ENCODE measurements at regions not wholly inside any gene's neighbourhood (a gene's known extent, or its start where the extent isn't known, plus 50 kb on each side); places are given as distances from the start of the nearest gene placed in this dataset.

DNA sequence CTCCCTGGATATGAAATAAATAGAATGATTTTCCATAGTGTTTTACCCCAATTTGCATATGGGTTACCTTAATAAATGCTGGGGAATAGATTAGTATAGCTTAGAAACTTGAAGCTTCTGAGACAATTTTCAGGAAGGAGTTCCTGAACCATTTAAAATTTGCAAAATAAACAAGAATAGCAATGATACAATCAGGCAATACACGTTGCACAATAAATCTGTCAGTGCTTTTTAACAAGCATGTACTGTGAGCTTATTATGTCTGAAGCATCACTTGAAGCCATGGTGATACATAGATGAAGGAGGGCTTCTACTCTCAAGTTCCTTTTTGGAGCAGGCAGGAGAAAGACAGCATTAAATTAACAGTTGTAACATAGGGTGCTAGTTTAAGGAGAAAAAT lies 84.2 kb upstream of the WDFY3 start:
- no peak overlapping the region for H3K4me3 ChIP-seq
- no peak overlapping the region for H3K27ac ChIP-seq (ENCODE audit: extremely low read depth, low read depth, low read length)
- in situ Hi-C loops (cut with MboI): no loop called here
- ChIA-PET CTCF (ENCODE audit: low intra/inter-chr PET ratio) (no interaction called here), POLR2A (interaction anchor here (1.0 kb wide), 1 partner anchor 30 kb away, joined by 4 read pairs; no protein-coding TSS in a partner anchor)
- no peaks in the 10 kb centered on the region for H3K4me1 ChIP-seq (replicated peaks in 1 of 2; ENCODE audit: control insufficient read depth in 2 of 2, insufficient read depth in 2 of 2, low read length in 2 of 2)
- no peak overlapping the region for H3K9ac ChIP-seq (ENCODE audit: insufficient read depth in 1 of 2, low read depth in 2 of 2, low read length in 2 of 2)
- H3K9me3 ChIP-seq (replicated peaks; ENCODE audit: control insufficient read depth, insufficient read depth, low read depth, low read length): no peaks in the 10 kb centered on the region
- H3K27me3 ChIP-seq (ENCODE audit: control insufficient read depth in 2 of 2, insufficient read depth in 2 of 2, low read length in 2 of 2): no peaks in the 10 kb centered on the region
- TF ChIP-seq KLF1 (tag; IDR thresholded peaks at IDR 0.05) (no peak), NCOA4 (IDR thresholded peaks at IDR 0.05; ENCODE audit: partially characterized antibody) (no peak), RBBP5 (IDR thresholded peaks at IDR 0.05; ENCODE audit: borderline replicate concordance, insufficient read depth, low read length, poor library complexity, severe bottlenecking) (no peak), HDAC8 (tag; IDR thresholded peaks at IDR 0.05) (no peak), POLR2G (IDR thresholded peaks at IDR 0.05; ENCODE audit: low read depth, low read length) (no peak), PCBP2 (IDR thresholded peaks at IDR 0.05; ENCODE audit: low read depth, low read length, poor library complexity, severe bottlenecking) (no peak), GTF2E2 (tag; IDR thresholded peaks at IDR 0.05) (no peak), MCM5 (IDR thresholded peaks at IDR 0.05; ENCODE audit: low read depth) (no peak), CHD2 (IDR thresholded peaks at IDR 0.05; ENCODE audit: low read depth, low read length) (no peak), CAMTA2 (CRISPR knock-in tag; conservative IDR thresholded peaks at IDR 0.05) (no peak), HNRNPLL (IDR thresholded peaks at IDR 0.05; ENCODE audit: low read depth, low read length, poor library complexity, severe bottlenecking) (no peak), TCF7 (IDR thresholded peaks at IDR 0.05; ENCODE audit: borderline replicate concordance) (no peak), ZC3H8 (IDR thresholded peaks at IDR 0.05) (no peak), ZNF354B (CRISPR knock-in tag; IDR thresholded peaks at IDR 0.05) (no peak), CCNT2 (IDR thresholded peaks at IDR 0.05; ENCODE audit: borderline replicate concordance, extremely low read depth, insufficient read length, low read depth, low read length) (no peak), ZNF707 (CRISPR knock-in tag; conservative IDR thresholded peaks at IDR 0.05) (no peak)
- TF ChIP-seq, protein P1, sequence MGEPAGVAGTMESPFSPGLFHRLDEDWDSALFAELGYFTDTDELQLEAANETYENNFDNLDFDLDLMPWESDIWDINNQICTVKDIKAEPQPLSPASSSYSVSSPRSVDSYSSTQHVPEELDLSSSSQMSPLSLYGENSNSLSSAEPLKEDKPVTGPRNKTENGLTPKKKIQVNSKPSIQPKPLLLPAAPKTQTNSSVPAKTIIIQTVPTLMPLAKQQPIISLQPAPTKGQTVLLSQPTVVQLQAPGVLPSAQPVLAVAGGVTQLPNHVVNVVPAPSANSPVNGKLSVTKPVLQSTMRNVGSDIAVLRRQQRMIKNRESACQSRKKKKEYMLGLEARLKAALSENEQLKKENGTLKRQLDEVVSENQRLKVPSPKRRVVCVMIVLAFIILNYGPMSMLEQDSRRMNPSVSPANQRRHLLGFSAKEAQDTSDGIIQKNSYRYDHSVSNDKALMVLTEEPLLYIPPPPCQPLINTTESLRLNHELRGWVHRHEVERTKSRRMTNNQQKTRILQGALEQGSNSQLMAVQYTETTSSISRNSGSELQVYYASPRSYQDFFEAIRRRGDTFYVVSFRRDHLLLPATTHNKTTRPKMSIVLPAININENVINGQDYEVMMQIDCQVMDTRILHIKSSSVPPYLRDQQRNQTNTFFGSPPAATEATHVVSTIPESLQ (CRISPR knock-in tag; IDR thresholded peaks at IDR 0.05): no peak
- TF ChIP-seq, protein P2, sequence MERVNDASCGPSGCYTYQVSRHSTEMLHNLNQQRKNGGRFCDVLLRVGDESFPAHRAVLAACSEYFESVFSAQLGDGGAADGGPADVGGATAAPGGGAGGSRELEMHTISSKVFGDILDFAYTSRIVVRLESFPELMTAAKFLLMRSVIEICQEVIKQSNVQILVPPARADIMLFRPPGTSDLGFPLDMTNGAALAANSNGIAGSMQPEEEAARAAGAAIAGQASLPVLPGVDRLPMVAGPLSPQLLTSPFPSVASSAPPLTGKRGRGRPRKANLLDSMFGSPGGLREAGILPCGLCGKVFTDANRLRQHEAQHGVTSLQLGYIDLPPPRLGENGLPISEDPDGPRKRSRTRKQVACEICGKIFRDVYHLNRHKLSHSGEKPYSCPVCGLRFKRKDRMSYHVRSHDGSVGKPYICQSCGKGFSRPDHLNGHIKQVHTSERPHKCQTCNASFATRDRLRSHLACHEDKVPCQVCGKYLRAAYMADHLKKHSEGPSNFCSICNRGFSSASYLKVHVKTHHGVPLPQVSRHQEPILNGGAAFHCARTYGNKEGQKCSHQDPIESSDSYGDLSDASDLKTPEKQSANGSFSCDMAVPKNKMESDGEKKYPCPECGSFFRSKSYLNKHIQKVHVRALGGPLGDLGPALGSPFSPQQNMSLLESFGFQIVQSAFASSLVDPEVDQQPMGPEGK (CRISPR knock-in tag; IDR thresholded peaks at IDR 0.05; ENCODE audit: borderline replicate concordance): no peak
- TF ChIP-seq, protein P3, sequence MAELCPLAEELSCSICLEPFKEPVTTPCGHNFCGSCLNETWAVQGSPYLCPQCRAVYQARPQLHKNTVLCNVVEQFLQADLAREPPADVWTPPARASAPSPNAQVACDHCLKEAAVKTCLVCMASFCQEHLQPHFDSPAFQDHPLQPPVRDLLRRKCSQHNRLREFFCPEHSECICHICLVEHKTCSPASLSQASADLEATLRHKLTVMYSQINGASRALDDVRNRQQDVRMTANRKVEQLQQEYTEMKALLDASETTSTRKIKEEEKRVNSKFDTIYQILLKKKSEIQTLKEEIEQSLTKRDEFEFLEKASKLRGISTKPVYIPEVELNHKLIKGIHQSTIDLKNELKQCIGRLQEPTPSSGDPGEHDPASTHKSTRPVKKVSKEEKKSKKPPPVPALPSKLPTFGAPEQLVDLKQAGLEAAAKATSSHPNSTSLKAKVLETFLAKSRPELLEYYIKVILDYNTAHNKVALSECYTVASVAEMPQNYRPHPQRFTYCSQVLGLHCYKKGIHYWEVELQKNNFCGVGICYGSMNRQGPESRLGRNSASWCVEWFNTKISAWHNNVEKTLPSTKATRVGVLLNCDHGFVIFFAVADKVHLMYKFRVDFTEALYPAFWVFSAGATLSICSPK (IDR thresholded peaks at IDR 0.05; ENCODE audit: borderline replicate concordance): no peak
- H3K36me3 ChIP-seq (ENCODE audit: control insufficient read depth, insufficient read depth, low read length): no peaks in the 10 kb centered on the region
- H3K9me1 ChIP-seq (ENCODE audit: control insufficient read depth, insufficient read depth, low read length): no peaks in the 10 kb centered on the region
- BruUV-seq (replicated peaks): no TSS peak
- H2AFZ ChIP-seq (ENCODE audit: low read depth, low read length): no peak overlapping the region
- no peaks in the 10 kb centered on the region for H3K79me2 ChIP-seq (ENCODE audit: control insufficient read depth, insufficient read depth, low read length)
- ATAC-seq (no peak), FAIRE-seq (no peak), DNase-seq (ENCODE audit: extremely low read depth in 1 of 4, low spot score in 3 of 4) (no peak)
- WGBS (ENCODE audit: insufficient coverage, low coverage, missing lambda C conversion rate): 0% methylated on average over 1 of the region's 1 CpG
- no peaks in the 10 kb centered on the region for H4K20me1 ChIP-seq (replicated peaks; ENCODE audit: control insufficient read depth, insufficient read depth, low read length)
- intact Hi-C loops (cut with micrococcal nuclease): no loop called here
- no peak overlapping the region for H3K4me2 ChIP-seq (ENCODE audit: insufficient read depth, low read length)

Data from K562 (cell line).